IPS DF 19.7 (cell line): ENCODE measurements at regions not wholly inside any gene's neighbourhood (a gene's known extent, or its start where the extent isn't known, plus 50 kb on each side); places are given as distances from the start of the nearest gene placed in this dataset.
"Not testable (repeated sequence)": the region's sequence is repeated elsewhere in the genome, so short reads cannot be mapped to it uniquely, and the experiment has no call there.

ENCODE experiments used
- DNase-seq: peaks from one replicate; pipeline ENCODE4 v3.0.0-alpha.2; 2013; ENCODE audit warnings: low read depth, low spot score

GRCh38 chr20:24836661-24837299 lies 112.3 kb upstream of the CST7 start:
- no peak for DNase-seq

GRCh38 chr20:24837781-24838450 lies 111.2 kb upstream of the CST7 start:
- DNase-seq: no peak

GRCh38 chr20:24838546-24839535 lies 110.2 kb upstream of the CST7 start:
- DNase-seq: no peak

GRCh38 chr20:24840121-24840713 lies 108.9 kb upstream of the CST7 start:
- DNase-seq: no peak

- no peak for DNase-seq
Observed at GRCh38 chr20:24842274-24842917, 106.7 kb upstream of the CST7 start.

GRCh38 chr20:24842918-24843715 lies 106.0 kb upstream of the CST7 start:
- DNase-seq: no peak

- no peak for DNase-seq
Observed at GRCh38 chr20:24850176-24850575, 98.9 kb upstream of the CST7 start.

- no peak for DNase-seq
Observed at GRCh38 chr20:24851346-24852019, 97.6 kb upstream of the CST7 start.

GRCh38 chr20:24853916-24854315 lies 95.2 kb upstream of the CST7 start:
- DNase-seq: no peak

GRCh38 chr20:24855848-24856247 lies 93.2 kb upstream of the CST7 start:
- DNase-seq: no peak

GRCh38 chr20:24858500-24858899 lies 90.6 kb upstream of the CST7 start:
- not testable (repeated sequence) for DNase-seq

GRCh38 chr20:24859539-24859938 lies 89.5 kb upstream of the CST7 start:
- no peak for DNase-seq

GRCh38 chr20:24862186-24862585 lies 86.9 kb upstream of the CST7 start:
- no peak for DNase-seq

- no peak for DNase-seq
Observed at GRCh38 chr20:24862606-24863005, 86.5 kb upstream of the CST7 start.

- DNase-seq: no peak
Observed at GRCh38 chr20:24863356-24863755, 85.7 kb upstream of the CST7 start.

- no peak for DNase-seq
Observed at GRCh38 chr20:24866008-24866407, 83.1 kb upstream of the CST7 start.

- no peak for DNase-seq
Observed at GRCh38 chr20:24866742-24867141, 82.3 kb upstream of the CST7 start.

GRCh38 chr20:24867556-24867955 lies 81.5 kb upstream of the CST7 start:
- no peak for DNase-seq

- no peak for DNase-seq
Observed at GRCh38 chr20:24868396-24868927, 80.6 kb upstream of the CST7 start.

GRCh38 chr20:24868959-24869358 lies 80.1 kb upstream of the CST7 start:
- no peak for DNase-seq
